ENCODE measurements at regions not wholly inside any gene's neighbourhood (a gene's known extent, or its start where the extent isn't known, plus 50 kb on each side); places are given as distances from the start of the nearest gene placed in this dataset.
"Not testable (repeated sequence)": the region's sequence is repeated elsewhere in the genome, so short reads cannot be mapped to it uniquely, and the experiment has no call there.

- no peak for FAIRE-seq
Measured at GRCh38 chr2:134031539-134031938, 222.3 kb upstream of the MGAT5 start.

- no peak for FAIRE-seq
Measured at GRCh38 chr2:134035605-134036370, 218.1 kb upstream of the MGAT5 start.

GRCh38 chr2:134039912-134040581 is 213.8 kb upstream of the MGAT5 start:
- FAIRE-seq: no peak

- not testable (repeated sequence) for FAIRE-seq
Measured at GRCh38 chr2:134040626-134041172, 213.2 kb upstream of the MGAT5 start.

- FAIRE-seq: no peak
Measured at GRCh38 chr2:134041877-134042276, 212.0 kb upstream of the MGAT5 start.

- FAIRE-seq: not testable (repeated sequence)
Measured at GRCh38 chr2:134043028-134043427, 210.8 kb upstream of the MGAT5 start.

- no peak for FAIRE-seq
Measured at GRCh38 chr2:134052173-134052572, 201.7 kb upstream of the MGAT5 start.

- FAIRE-seq: no peak
Measured at GRCh38 chr2:134056173-134056572, 197.7 kb upstream of the MGAT5 start.

GRCh38 chr2:134061066-134061465 is 192.8 kb upstream of the MGAT5 start:
- not testable (repeated sequence) for FAIRE-seq

GRCh38 chr2:134062235-134062634 is 191.6 kb upstream of the MGAT5 start:
- FAIRE-seq: not testable (repeated sequence)

- FAIRE-seq: not testable (repeated sequence)
Measured at GRCh38 chr2:134063916-134064315, 190.0 kb upstream of the MGAT5 start.

GRCh38 chr2:134070281-134070741 is 183.6 kb upstream of the MGAT5 start:
- FAIRE-seq: no peak

GRCh38 chr2:134072341-134072740 is 181.5 kb upstream of the MGAT5 start:
- no peak for FAIRE-seq

GRCh38 chr2:134073023-134073422 is 180.8 kb upstream of the MGAT5 start:
- FAIRE-seq: no peak

- no peak for FAIRE-seq
Measured at GRCh38 chr2:134074619-134075018, 179.3 kb upstream of the MGAT5 start.

- no peak for FAIRE-seq
Measured at GRCh38 chr2:134075204-134075603, 178.7 kb upstream of the MGAT5 start.

GRCh38 chr2:134078354-134078753 is 175.5 kb upstream of the MGAT5 start:
- no peak for FAIRE-seq

GRCh38 chr2:134079373-134079772 is 174.5 kb upstream of the MGAT5 start:
- no peak for FAIRE-seq

- FAIRE-seq: no peak
Measured at GRCh38 chr2:134080386-134081089, 173.3 kb upstream of the MGAT5 start.

GRCh38 chr2:134081238-134081938 is 172.5 kb upstream of the MGAT5 start:
- FAIRE-seq: no peak

GRCh38 chr2:134083548-134083947 is 170.3 kb upstream of the MGAT5 start:
- FAIRE-seq: no peak

- no peak for FAIRE-seq
Measured at GRCh38 chr2:134086594-134087219, 167.2 kb upstream of the MGAT5 start.
